Stomach (tissue), 8 donors: ENCODE measurements at regions not wholly inside any gene's neighbourhood (a gene's known extent, or its start where the extent isn't known, plus 50 kb on each side); places are given as distances from the start of the nearest gene placed in this dataset.

Experiments
- DNase-seq, 2 donors: peaks; one replicate each; pipeline versions ENCODE4 v3.0.0 to v3.0.0-alpha.2; 2013 to 2019
- H3K27ac ChIP-seq, 5 donors: fragments of 200-600 bp in 4 of 5; sonication (generic) in 4 of 5; one replicate each; pipeline ENCODE4 v1.5.1; 2013 to 2019; ENCODE audit warnings: mild to moderate bottlenecking in 1 of 5, moderate library complexity in 1 of 5
- H3K27me3 ChIP-seq, 3 donors: fragments of 200-600 bp; sonication (generic); one replicate each; pipeline ENCODE4 v1.5.1; 2017 to 2019; ENCODE audit warnings: mixed run types in 1 of 3
- H3K36me3 ChIP-seq, 4 donors: fragments of 200-600 bp; sonication (generic); 1 replicate in 3 of 4; 2 replicates in 1 of 4; pipeline ENCODE4 v1.5.1; 2016 to 2019
- H3K4me1 ChIP-seq, 4 donors: fragments of 200-600 bp; sonication (generic); one replicate each; pipeline ENCODE4 v1.5.1; 2016 to 2019
- H3K4me3 ChIP-seq, 4 donors: fragments of 200-600 bp; sonication (generic) in 3 of 4; one replicate each; pipeline ENCODE4 v1.5.1; 2016 to 2019; ENCODE audit warnings: mild to moderate bottlenecking in 1 of 4
- H3K9me3 ChIP-seq, 4 donors: fragments of 200-600 bp; sonication (generic); one replicate each; pipeline ENCODE4 v1.5.1; 2016 to 2019
- CTCF ChIP-seq, 7 experiments: fragments of 450-650 bp in 4 of 7; fragments of 200-600 bp in 3 of 7; sonication (generic) in 3 of 7; IDR thresholded peaks; one replicate each; pipeline ENCODE4 v1.5.1; 2016 to 2019; ENCODE audit warnings: antibody characterized with exemption in 7 of 7, control low read depth in 2 of 7, mild to moderate bottlenecking in 1 of 7
- EP300 ChIP-seq: sonication (generic); formaldehyde crosslinking; IDR thresholded peaks from one replicate; pipeline ENCODE4 v1.6.1; 2017; ENCODE audit warnings: antibody characterized with exemption
- POLR2A ChIP-seq, 4 donors: fragments of 450-650 bp; IDR thresholded peaks; one replicate each; pipeline ENCODE4 v1.6.1; 2016; ENCODE audit warnings: antibody characterized with exemption in 4 of 4, control low read depth in 2 of 4, mild to moderate bottlenecking in 1 of 4, moderate library complexity in 1 of 4
- POLR2AphosphoS5 ChIP-seq, 3 donors: sonication (generic); formaldehyde crosslinking; IDR thresholded peaks; one replicate each; pipeline ENCODE4 v1.6.1; 2016; ENCODE audit warnings: antibody characterized with exemption in 3 of 3
- WGBS, 5 donors: extraction: QIAGEN DNeasy Blood & Tissue Kit in 3 of 5; methylation state at CpG; one replicate each; pipeline versions ENCODE4 v1.1.5 to v1.1.7; 2013 to 2018; 5-methylcytosine and 5-hydroxymethylcytosine counted together
- intact Hi-C: fragments of 100-400 bp; cut with DNase I; formaldehyde crosslinking; loops from one replicate; pipeline ENCODE4 v1.15.1; 2023; ENCODE audit warnings: low total_unique reads
- donor health status: healthy with polysubstance abuse.
- donor health status: Bipolar disorder and iron deficiency.
- donor health status: healthy.

DNA sequence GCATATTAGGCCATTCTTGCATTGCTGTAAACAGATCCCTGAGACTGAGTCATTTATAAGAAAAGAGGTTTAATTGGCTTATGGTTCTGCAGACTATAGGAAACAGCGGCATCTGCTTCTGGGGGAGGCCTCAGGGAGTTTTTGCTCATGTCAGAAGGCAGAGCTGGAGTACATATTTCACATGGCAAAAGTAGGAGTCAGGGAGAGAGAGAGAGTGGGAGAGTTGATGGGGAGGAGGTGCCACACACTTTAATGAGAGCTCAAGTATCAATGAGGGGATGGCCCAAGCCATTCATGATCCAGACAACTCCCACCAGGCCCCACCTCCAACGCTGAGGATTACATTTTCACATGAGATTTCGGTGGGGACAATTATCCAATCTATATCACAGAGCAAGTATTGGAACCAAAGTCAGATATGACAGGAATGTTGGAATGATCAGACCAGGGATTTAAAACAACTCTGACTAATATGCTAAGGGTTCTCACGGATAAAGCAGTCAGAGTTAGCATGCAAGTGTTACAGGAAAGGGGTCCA, 795.3 kb upstream of the CELF2 start:
- DNase-seq, result peak in 1 of 2 donors; percentile 17
- intact Hi-C loops, result no loop called here
- no peaks in the 10 kb centered on the region for H3K4me1 ChIP-seq
- no peaks in the 10 kb centered on the region for H3K27me3 ChIP-seq
- H3K36me3 ChIP-seq, result no peaks in the 10 kb centered on the region
- H3K4me3 ChIP-seq, result no peak overlapping the region
- no peaks in the 10 kb centered on the region for H3K9me3 ChIP-seq
- TF ChIP-seq EP300 (no peak), POLR2A (IDR thresholded peaks at IDR 0.05) (no peak), CTCF (IDR thresholded peaks at IDR 0.05) (no peak), POLR2AphosphoS5 (IDR thresholded peaks at IDR 0.05) (no peak)
- no peak overlapping the region for H3K27ac ChIP-seq
- 68 to 79% (median 73%) methylated on average over 4 of the region's 4 CpGs for WGBS, 5 donors

GRCh38 chr10:10223131-10223530, 794.5 kb upstream of the CELF2 start:
- TF ChIP-seq POLR2AphosphoS5 (IDR thresholded peaks at IDR 0.05), result no peak
- TF ChIP-seq CTCF (IDR thresholded peaks at IDR 0.05), result no peak
- no peak for TF ChIP-seq EP300
- TF ChIP-seq POLR2A (IDR thresholded peaks at IDR 0.05), result no peak
- H3K4me3 ChIP-seq, result no peak overlapping the region
- H3K36me3 ChIP-seq, result no peaks in the 10 kb centered on the region
- DNase-seq, result no peak
- 84 to 94% (median 90%) methylated on average over 3 of the region's 3 CpGs for whole genome bisulfite sequencing, 5 donors
- H3K27ac ChIP-seq, result no peak overlapping the region
- no peaks in the 10 kb centered on the region for H3K9me3 ChIP-seq
- H3K27me3 ChIP-seq, result no peaks in the 10 kb centered on the region
- intact Hi-C loops, result no loop called here
- no peaks in the 10 kb centered on the region for H3K4me1 ChIP-seq

DNA sequence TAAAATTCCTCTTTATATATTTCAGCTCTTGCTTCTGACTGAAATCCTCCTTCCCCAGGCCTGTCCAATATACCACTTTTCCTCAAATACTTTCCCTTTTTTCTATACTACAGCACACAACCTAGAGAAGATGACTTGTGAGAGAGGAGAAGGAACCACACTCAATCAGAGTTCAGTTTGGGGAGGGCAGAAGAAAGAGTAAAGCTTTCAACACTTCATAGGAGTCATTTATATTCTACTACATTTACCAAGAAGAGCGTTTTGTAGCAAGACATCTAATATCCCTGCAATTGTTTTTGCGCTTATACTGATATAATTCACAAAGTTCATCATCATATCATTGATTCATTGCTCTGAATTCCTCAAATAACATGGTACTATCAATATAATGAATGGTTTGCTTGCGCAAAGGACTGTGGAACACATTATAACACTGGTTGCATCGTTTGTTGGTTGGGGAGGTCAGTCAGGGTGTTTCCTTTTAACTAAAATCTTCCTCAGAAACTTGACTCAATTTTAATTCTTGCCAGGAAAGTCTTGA, 792.5 kb upstream of the CELF2 start:
- 50 to 61% (median 55%) methylated on average over 4 of the region's 4 CpGs for WGBS, 5 donors
- TF ChIP-seq POLR2AphosphoS5 (IDR thresholded peaks at IDR 0.05) (no peak), POLR2A (IDR thresholded peaks at IDR 0.05) (no peak)
- H3K27ac ChIP-seq, result no peak overlapping the region
- intact Hi-C loops, result no loop called here
- H3K4me1 ChIP-seq, result no peaks in the 10 kb centered on the region
- no peak for DNase-seq
- H3K4me3 ChIP-seq, result no peak overlapping the region
- H3K36me3 ChIP-seq, result no peaks in the 10 kb centered on the region
- no peaks in the 10 kb centered on the region for H3K9me3 ChIP-seq
- H3K27me3 ChIP-seq, result no peaks in the 10 kb centered on the region

DNA sequence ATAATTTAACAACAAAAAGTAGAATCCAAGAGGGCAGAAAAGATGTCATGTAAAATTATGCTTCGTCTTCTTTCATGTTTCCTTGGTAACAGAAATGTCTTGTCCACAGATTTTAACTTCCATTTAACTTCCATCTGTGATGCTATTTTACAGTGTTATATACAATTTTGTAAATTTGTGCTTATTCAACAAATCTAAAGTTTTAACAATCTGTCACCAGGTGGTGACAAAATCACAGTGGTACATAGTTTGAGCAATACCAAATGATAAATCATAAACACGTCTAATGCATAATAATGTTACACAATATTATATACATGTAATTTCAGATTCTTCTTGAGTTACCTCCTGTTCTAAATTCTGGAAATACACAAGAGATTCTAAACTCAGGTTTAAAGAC, 784.4 kb upstream of the CELF2 start:
- no peak overlapping the region for H3K4me3 ChIP-seq
- H3K4me1 ChIP-seq, result no peaks in the 10 kb centered on the region
- no peak for TF ChIP-seq EP300
- no peak for TF ChIP-seq POLR2AphosphoS5 (IDR thresholded peaks at IDR 0.05)
- TF ChIP-seq CTCF (IDR thresholded peaks at IDR 0.05), result no peak
- TF ChIP-seq POLR2A (IDR thresholded peaks at IDR 0.05), result no peak
- H3K27ac ChIP-seq, result no peak overlapping the region
- intact Hi-C loops, result no loop called here
- DNase-seq, result peak in 1 of 2 donors; percentile 9
- H3K36me3 ChIP-seq, result no peaks in the 10 kb centered on the region
- no peaks in the 10 kb centered on the region for H3K9me3 ChIP-seq
- WGBS, 5 donors, result 48 to 66% (median 57%) methylated on average over 2 of the region's 2 CpGs
- H3K27me3 ChIP-seq, result no peaks in the 10 kb centered on the region

DNA sequence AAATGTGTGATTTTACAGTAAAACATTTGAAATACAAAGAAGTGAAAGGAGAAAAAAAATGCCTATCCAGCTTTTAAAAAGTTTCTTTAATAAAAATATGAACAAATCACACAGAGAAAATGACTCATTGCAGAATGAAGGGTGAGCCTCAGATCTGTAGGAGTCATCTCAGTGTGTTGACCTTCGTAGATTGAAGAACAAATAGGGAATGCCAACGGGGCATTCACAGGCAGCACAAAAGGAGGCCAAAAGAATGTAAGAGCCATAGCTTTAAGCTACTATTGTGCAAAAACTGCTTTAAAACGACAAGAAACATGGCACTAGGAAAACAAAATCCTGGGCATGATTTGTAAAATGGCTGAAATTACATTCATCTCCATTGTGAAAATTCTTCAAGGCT, 782.7 kb upstream of the CELF2 start:
- H3K27ac ChIP-seq, result no peak overlapping the region
- H3K4me1 ChIP-seq, result no peaks in the 10 kb centered on the region
- 27 to 47% (median 42%) methylated on average over 3 of the region's 3 CpGs for WGBS, 5 donors
- H3K27me3 ChIP-seq, result no peaks in the 10 kb centered on the region
- H3K36me3 ChIP-seq, result no peaks in the 10 kb centered on the region
- no peak for DNase-seq
- intact Hi-C loops, result no loop called here
- no peak for TF ChIP-seq CTCF (IDR thresholded peaks at IDR 0.05)
- TF ChIP-seq POLR2AphosphoS5 (IDR thresholded peaks at IDR 0.05), result no peak
- TF ChIP-seq POLR2A (IDR thresholded peaks at IDR 0.05), result no peak
- no peak for TF ChIP-seq EP300
- H3K9me3 ChIP-seq, result no peaks in the 10 kb centered on the region
- H3K4me3 ChIP-seq, result no peak overlapping the region
